Nephron progenitor cell (in vitro differentiated cells): ENCODE measurements at regions not wholly inside any gene's neighbourhood (a gene's known extent, or its start where the extent isn't known, plus 50 kb on each side); places are given as distances from the start of the nearest gene placed in this dataset.
"Not testable (repeated sequence)": the region's sequence is repeated elsewhere in the genome, so short reads cannot be mapped to it uniquely, and the experiment has no call there.

Experiments used
- DNase-seq: peaks from one replicate; pipeline ENCODE4 v3.0.0; 2021
- H3K27ac Mint-ChIP-seq: 2 replicates; pipeline ENCODE4 v1.8.0; 2021; ENCODE audit warnings: mild to moderate bottlenecking, moderate library complexity, mixed read lengths
- H3K27me3 Mint-ChIP-seq: 2 replicates; pipeline ENCODE4 v1.8.0; 2021; ENCODE audit warnings: mild to moderate bottlenecking, low read depth, mixed read lengths; ENCODE audit not compliant: poor library complexity
- H3K36me3 Mint-ChIP-seq: 2 replicates; pipeline ENCODE4 v1.8.0; 2021; ENCODE audit warnings: low read depth, mixed read lengths
- H3K4me1 Mint-ChIP-seq: 2 replicates; pipeline ENCODE4 v1.8.0; 2021; ENCODE audit warnings: mixed read lengths
- H3K4me3 Mint-ChIP-seq: 2 replicates; pipeline ENCODE4 v1.8.0; 2021; ENCODE audit warnings: mild to moderate bottlenecking, moderate library complexity, mixed read lengths
- H3K9me3 Mint-ChIP-seq: 2 replicates; pipeline ENCODE4 v1.8.0; 2021; ENCODE audit warnings: mild to moderate bottlenecking, moderate library complexity, mixed read lengths
- TF ChIP-seq, protein P1 (sequence below): fragments of 200-600 bp; sonication (generic); IDR thresholded peaks from 2 replicates; pipeline ENCODE4 v1.5.0; 2021; ENCODE audit warnings: antibody characterized with exemption

DNA sequence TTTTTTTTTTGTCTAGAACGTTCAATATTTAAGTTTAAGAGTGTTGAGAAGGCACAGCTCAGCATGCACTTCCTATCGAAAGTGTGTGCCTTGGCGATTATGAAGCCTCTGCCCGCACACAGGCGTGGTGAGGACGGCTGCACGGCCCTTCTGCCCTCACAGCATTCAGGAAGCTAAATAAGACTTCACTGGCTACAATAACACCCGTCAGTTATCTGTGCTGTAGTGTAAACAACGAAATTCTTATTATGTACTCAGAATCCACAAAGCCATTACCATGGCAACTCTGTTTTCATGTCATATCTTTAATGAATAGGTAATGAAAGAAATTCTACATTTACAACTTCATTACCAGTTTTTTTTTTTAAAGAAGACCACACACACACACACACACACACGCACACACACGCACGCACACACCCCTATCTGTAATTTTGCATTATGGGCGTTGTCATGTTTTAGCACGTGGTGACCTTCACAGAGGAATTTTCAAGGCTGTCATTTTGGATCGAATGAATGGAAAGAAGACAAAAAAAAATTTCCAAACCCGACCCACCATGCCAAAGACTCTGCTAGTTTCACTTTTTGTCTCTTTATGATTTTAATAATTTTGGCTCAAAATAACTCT lies 254.8 kb upstream of the CTBP2 start:
- Mint-ChIP-seq H3K27me3 (peaks cover 10% of the 10 kb centered on the region), H3K4me1 (no peaks in the 10 kb centered on the region), H3K4me3 (no peak overlapping the region), H3K9me3 (no peaks in the 10 kb centered on the region), H3K27ac (no peak overlapping the region), H3K36me3 (no peaks in the 10 kb centered on the region)
- DNase-seq, result no peak
- TF ChIP-seq, protein P1, sequence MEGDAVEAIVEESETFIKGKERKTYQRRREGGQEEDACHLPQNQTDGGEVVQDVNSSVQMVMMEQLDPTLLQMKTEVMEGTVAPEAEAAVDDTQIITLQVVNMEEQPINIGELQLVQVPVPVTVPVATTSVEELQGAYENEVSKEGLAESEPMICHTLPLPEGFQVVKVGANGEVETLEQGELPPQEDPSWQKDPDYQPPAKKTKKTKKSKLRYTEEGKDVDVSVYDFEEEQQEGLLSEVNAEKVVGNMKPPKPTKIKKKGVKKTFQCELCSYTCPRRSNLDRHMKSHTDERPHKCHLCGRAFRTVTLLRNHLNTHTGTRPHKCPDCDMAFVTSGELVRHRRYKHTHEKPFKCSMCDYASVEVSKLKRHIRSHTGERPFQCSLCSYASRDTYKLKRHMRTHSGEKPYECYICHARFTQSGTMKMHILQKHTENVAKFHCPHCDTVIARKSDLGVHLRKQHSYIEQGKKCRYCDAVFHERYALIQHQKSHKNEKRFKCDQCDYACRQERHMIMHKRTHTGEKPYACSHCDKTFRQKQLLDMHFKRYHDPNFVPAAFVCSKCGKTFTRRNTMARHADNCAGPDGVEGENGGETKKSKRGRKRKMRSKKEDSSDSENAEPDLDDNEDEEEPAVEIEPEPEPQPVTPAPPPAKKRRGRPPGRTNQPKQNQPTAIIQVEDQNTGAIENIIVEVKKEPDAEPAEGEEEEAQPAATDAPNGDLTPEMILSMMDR, result no peak

DNA sequence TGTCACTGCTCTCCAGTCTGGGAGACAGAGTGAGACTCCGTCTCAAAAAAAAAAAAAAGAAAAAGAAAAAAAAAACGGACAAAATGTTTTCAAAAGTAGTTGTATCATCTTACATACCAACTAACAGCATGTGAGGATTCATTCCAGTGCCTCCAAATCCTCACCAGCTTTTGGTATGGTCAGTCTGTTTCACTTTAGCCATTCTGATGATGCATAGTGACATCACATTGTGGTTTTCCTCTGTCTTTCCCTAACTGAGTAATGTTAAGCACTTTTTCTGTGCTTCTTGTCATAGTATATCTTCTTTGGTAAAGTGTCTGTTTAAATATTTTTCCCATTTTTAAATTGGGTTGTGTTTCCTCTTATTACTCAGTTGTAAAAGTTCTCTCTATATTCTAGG lies 251.4 kb upstream of the CTBP2 start:
- TF ChIP-seq, protein P1, result no peak
- no peaks in the 10 kb centered on the region for H3K9me3 Mint-ChIP-seq
- no peak overlapping the region for H3K27ac Mint-ChIP-seq
- DNase-seq, result no peak
- H3K36me3 Mint-ChIP-seq, result no peaks in the 10 kb centered on the region
- H3K4me1 Mint-ChIP-seq, result no peaks in the 10 kb centered on the region
- no peak overlapping the region for H3K4me3 Mint-ChIP-seq
- peaks cover 5% of the 10 kb centered on the region for H3K27me3 Mint-ChIP-seq

DNA sequence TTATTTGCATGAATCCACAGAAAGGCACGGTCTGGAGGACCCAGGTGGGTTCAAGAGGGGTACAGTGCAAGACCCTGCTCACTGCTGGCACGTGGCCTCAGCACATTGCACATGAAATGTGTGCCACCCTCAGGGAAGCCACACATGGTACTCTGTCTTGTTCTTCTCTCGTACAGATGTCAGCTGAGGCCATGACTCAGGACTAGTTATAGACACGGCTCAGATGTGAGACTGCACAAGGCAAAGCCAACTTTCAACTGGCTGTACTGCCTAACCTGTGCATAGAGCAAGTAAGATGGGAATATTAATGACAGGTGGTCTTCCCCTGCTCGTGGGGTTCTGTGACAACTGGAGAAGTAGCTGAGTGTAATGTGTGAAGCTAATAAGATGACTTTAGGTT lies 249.4 kb upstream of the CTBP2 start:
- H3K4me3 Mint-ChIP-seq, result no peak overlapping the region
- H3K27ac Mint-ChIP-seq, result no peak overlapping the region
- H3K9me3 Mint-ChIP-seq, result peaks cover 10% of the 10 kb centered on the region
- TF ChIP-seq, protein P1, result no peak
- peaks cover 5% of the 10 kb centered on the region for H3K27me3 Mint-ChIP-seq
- no peaks in the 10 kb centered on the region for H3K4me1 Mint-ChIP-seq
- H3K36me3 Mint-ChIP-seq, result no peaks in the 10 kb centered on the region
- no peak for DNase-seq

DNA sequence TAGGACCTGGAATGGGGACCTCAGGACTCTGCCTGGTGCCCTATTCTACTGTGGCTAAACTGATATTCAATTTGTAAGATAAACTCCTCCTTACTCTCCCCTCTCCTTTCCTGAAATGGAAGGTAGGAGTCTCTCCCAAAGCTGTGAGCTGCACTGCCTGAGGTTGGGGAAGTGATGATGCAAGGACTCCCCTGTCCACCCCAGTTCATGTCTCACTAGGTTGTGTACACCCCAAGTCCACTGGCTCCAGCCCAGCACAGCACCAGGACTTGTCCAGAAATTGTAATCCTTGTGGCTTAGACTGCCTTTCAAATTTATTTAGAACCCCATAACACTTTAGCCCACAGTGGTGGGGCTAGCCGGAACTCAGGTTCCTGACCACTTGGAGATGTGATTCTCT lies 247.2 kb upstream of the CTBP2 start:
- no peaks in the 10 kb centered on the region for H3K36me3 Mint-ChIP-seq
- peaks cover 20% of the 10 kb centered on the region for H3K9me3 Mint-ChIP-seq
- no peaks in the 10 kb centered on the region for H3K4me1 Mint-ChIP-seq
- TF ChIP-seq, protein P1, result no peak
- no peak overlapping the region for H3K27ac Mint-ChIP-seq
- no peak overlapping the region for H3K4me3 Mint-ChIP-seq
- H3K27me3 Mint-ChIP-seq, result peaks cover 5% of the 10 kb centered on the region
- DNase-seq, result no peak

DNA sequence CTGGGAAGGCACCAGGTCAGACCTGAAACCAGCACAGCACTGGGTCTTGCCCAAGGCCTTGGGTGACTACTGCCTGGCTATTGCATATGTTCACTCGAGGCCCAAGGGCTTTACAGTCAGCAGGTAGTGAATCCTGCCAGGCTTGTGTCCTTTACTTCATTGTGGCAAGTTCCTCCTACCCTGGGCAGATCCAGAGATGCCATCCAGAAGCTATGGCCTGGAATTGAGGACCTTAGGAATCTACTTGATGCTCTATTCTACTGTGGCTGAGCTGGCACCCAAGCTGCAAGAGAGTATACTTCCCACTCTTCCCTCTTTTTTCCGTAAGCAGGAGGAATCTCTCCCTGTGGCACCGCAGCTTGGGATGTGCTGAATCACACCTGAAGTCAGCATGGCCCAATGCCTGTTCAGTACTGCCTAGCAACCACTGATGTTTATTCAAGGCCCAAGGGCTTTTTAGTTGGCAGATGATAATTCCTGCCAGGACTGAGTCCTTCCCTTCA lies 246.7 kb upstream of the CTBP2 start:
- Mint-ChIP-seq H3K27me3 (peaks cover 5% of the 10 kb centered on the region), H3K4me1 (no peaks in the 10 kb centered on the region), H3K27ac (no peak overlapping the region), H3K9me3 (peaks cover 25% of the 10 kb centered on the region), H3K36me3 (no peaks in the 10 kb centered on the region), H3K4me3 (no peak overlapping the region)
- DNase-seq, result no peak
- TF ChIP-seq, protein P1, result no peak

DNA sequence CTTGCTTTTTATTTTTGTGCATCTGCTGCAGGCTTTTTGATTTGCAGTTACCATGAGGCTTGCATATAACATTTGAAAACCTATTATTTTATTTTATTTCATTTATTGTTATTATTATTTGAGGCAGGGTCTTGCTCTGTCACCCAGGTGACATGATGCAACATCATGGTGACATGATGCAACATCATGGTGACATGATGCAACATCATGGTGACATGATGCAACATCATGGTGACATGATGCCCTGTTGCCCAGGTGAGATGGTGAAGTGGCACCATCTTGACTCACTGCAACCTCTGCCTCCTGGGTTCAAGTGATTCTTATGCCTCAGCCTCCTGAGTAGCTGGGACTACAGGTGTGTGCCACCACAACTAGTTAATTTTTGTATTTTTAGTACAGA lies 244.5 kb upstream of the CTBP2 start:
- H3K9me3 Mint-ChIP-seq, result peaks cover 37% of the 10 kb centered on the region
- H3K27me3 Mint-ChIP-seq, H3K4me3 Mint-ChIP-seq, H3K27ac Mint-ChIP-seq, H3K36me3 Mint-ChIP-seq, H3K4me1 Mint-ChIP-seq, DNase-seq: not testable (repeated sequence)
